OCI-LY1 (cell line): ENCODE measurements at regions not wholly inside any gene's neighbourhood (a gene's known extent, or its start where the extent isn't known, plus 50 kb on each side); places are given as distances from the start of the nearest gene placed in this dataset.

Experiments
- H2AFZ ChIP-seq: fragments of 200-600 bp; sonication (generic), shearing (Covaris generic); 2 replicates; pipeline ENCODE4 v1.6.0; 2014; ENCODE audit warnings: antibody characterized with exemption, mild to moderate bottlenecking, low read length
- H3F3A ChIP-seq: fragments of 200-600 bp; sonication (generic), shearing (Covaris generic); 2 replicates; pipeline ENCODE4 v1.6.0; 2014; ENCODE audit warnings: mild to moderate bottlenecking, antibody characterized with exemption, low read length, moderate library complexity; ENCODE audit not compliant: insufficient read depth
- H3K27ac ChIP-seq: fragments of 200-600 bp; sonication (generic); 2 replicates; pipeline ENCODE4 v1.5.1; 2014; ENCODE audit warnings: low read length, mixed run types, mild to moderate bottlenecking, low read depth; ENCODE audit not compliant: poor library complexity, severe bottlenecking
- H3K27me3 ChIP-seq: fragments of 200-600 bp; sonication (generic); 2 replicates; pipeline ENCODE4 v1.6.0; 2014; ENCODE audit warnings: antibody characterized with exemption, mild to moderate bottlenecking, low read length, moderate library complexity; ENCODE audit not compliant: insufficient read depth
- H3K36me3 ChIP-seq: fragments of 200-600 bp; sonication (generic); 2 replicates; pipeline ENCODE4 v1.6.1; 2014; ENCODE audit warnings: mild to moderate bottlenecking, antibody characterized with exemption, low read length, moderate library complexity, mixed read lengths; ENCODE audit not compliant: insufficient read depth
- H3K4me1 ChIP-seq: fragments of 200-600 bp; sonication (generic); 2 replicates; pipeline ENCODE4 v1.5.1; 2014; ENCODE audit warnings: mild to moderate bottlenecking, low read length, moderate library complexity; ENCODE audit not compliant: insufficient read depth, severe bottlenecking
- H3K4me2 ChIP-seq: fragments of 200-600 bp; sonication (generic), shearing (Covaris generic); 2 replicates; pipeline ENCODE4 v1.6.1; 2014; ENCODE audit warnings: low read length
- H3K4me3 ChIP-seq: fragments of 200-600 bp; sonication (generic); 2 replicates; pipeline ENCODE4 v1.5.1; 2014; ENCODE audit warnings: low read length, low read depth, mild to moderate bottlenecking, mixed read lengths; ENCODE audit not compliant: poor library complexity, severe bottlenecking
- H3K79me2 ChIP-seq: fragments of 200-600 bp; shearing (Covaris generic); 2 replicates; pipeline ENCODE4 v1.6.1; 2016; ENCODE audit warnings: mixed run types, low read length, mixed read lengths; ENCODE audit not compliant: insufficient read depth
- H3K9ac ChIP-seq: fragments of 200-600 bp; sonication (generic), shearing (Covaris generic); 2 replicates; pipeline ENCODE4 v1.6.1; 2014; ENCODE audit warnings: mild to moderate bottlenecking, low read length, mixed read lengths
- H3K9me2 ChIP-seq: fragments of 200-600 bp; sonication (generic), shearing (Covaris generic); 2 replicates; pipeline ENCODE4 v1.6.1; 2014; ENCODE audit warnings: low read depth, mild to moderate bottlenecking, low read length, mixed read lengths
- H3K9me3 ChIP-seq: fragments of 200-600 bp; shearing (Covaris generic); 2 replicates; pipeline ENCODE4 v1.6.1; 2014; ENCODE audit warnings: low read length, mixed read lengths
- H4K20me1 ChIP-seq: fragments of 200-600 bp; sonication (generic), shearing (Covaris generic); 2 replicates; pipeline ENCODE4 v1.6.0; 2016; ENCODE audit warnings: mild to moderate bottlenecking, low read length; ENCODE audit not compliant: insufficient read depth
- CTCF ChIP-seq: fragments of 200-600 bp; sonication (generic), shearing (Covaris generic); IDR thresholded peaks from 2 replicates; pipeline ENCODE4 v1.5.1; 2017; ENCODE audit warnings: mild to moderate bottlenecking, antibody characterized with exemption, low read length, moderate library complexity, mixed read lengths
- EZH2 ChIP-seq: fragments of 200-600 bp; sonication (generic), shearing (Covaris generic); IDR thresholded peaks from 2 replicates; pipeline ENCODE4 v1.8.0; 2017; ENCODE audit warnings: borderline replicate concordance, mixed run types, mild to moderate bottlenecking, antibody characterized with exemption, low read length, moderate library complexity, mixed read lengths

GRCh38 chr16:64615630-64616280 lies 506.1 kb downstream of the CDH11 start:
- no peak overlapping the region for H3K27ac ChIP-seq
- no peaks in the 10 kb centered on the region for H3K27me3 ChIP-seq
- H2AFZ ChIP-seq: no peak overlapping the region
- no peak overlapping the region for H3K4me3 ChIP-seq
- H3F3A ChIP-seq: no peaks in the 10 kb centered on the region
- H3K4me1 ChIP-seq: peaks cover 11% of the 10 kb centered on the region
- H3K9me3 ChIP-seq: no peaks in the 10 kb centered on the region
- no peaks in the 10 kb centered on the region for H3K79me2 ChIP-seq
- H3K9ac ChIP-seq: no peak overlapping the region
- H3K36me3 ChIP-seq: no peaks in the 10 kb centered on the region
- no peaks in the 10 kb centered on the region for H3K9me2 ChIP-seq
- TF ChIP-seq EZH2: no peak
- no peak for TF ChIP-seq CTCF
- H3K4me2 ChIP-seq: peak overlapping the region; percentile 7; the same call in 1 of the 2 replicates
- no peaks in the 10 kb centered on the region for H4K20me1 ChIP-seq

- Histone ChIP-seq H3F3A (no peaks in the 10 kb centered on the region), H3K4me3 (no peak overlapping the region), H3K36me3 (no peaks in the 10 kb centered on the region), H4K20me1 (no peaks in the 10 kb centered on the region), H3K4me2 (no peak overlapping the region), H3K9ac (no peak overlapping the region), H3K27me3 (no peaks in the 10 kb centered on the region), H3K4me1 (no peaks in the 10 kb centered on the region), H2AFZ (no peak overlapping the region), H3K27ac (no peak overlapping the region), H3K79me2 (no peaks in the 10 kb centered on the region), H3K9me3 (no peaks in the 10 kb centered on the region), H3K9me2 (no peaks in the 10 kb centered on the region)
- TF ChIP-seq EZH2 (no peak), CTCF (no peak)
Measured at GRCh38 chr16:64596196-64596595, 525.7 kb downstream of the CDH11 start.

- no peak overlapping the region for H2AFZ ChIP-seq
- H4K20me1 ChIP-seq: no peaks in the 10 kb centered on the region
- H3K27ac ChIP-seq: no peak overlapping the region
- no peaks in the 10 kb centered on the region for H3K27me3 ChIP-seq
- H3K9ac ChIP-seq: no peak overlapping the region
- no peaks in the 10 kb centered on the region for H3K36me3 ChIP-seq
- TF ChIP-seq EZH2 (no peak), CTCF (no peak)
- no peaks in the 10 kb centered on the region for H3K9me2 ChIP-seq
- H3K9me3 ChIP-seq: no peaks in the 10 kb centered on the region
- H3K4me2 ChIP-seq: no peak overlapping the region
- no peak overlapping the region for H3K4me3 ChIP-seq
- H3F3A ChIP-seq: no peaks in the 10 kb centered on the region
- H3K79me2 ChIP-seq: no peaks in the 10 kb centered on the region
- H3K4me1 ChIP-seq: peaks cover 18% of the 10 kb centered on the region
Measured at GRCh38 chr16:64590513-64590912, 531.4 kb downstream of the CDH11 start.
